ENCODE measurements at regions not wholly inside any gene's neighbourhood (a gene's known extent, or its start where the extent isn't known, plus 50 kb on each side); places are given as distances from the start of the nearest gene placed in this dataset.

DNA sequence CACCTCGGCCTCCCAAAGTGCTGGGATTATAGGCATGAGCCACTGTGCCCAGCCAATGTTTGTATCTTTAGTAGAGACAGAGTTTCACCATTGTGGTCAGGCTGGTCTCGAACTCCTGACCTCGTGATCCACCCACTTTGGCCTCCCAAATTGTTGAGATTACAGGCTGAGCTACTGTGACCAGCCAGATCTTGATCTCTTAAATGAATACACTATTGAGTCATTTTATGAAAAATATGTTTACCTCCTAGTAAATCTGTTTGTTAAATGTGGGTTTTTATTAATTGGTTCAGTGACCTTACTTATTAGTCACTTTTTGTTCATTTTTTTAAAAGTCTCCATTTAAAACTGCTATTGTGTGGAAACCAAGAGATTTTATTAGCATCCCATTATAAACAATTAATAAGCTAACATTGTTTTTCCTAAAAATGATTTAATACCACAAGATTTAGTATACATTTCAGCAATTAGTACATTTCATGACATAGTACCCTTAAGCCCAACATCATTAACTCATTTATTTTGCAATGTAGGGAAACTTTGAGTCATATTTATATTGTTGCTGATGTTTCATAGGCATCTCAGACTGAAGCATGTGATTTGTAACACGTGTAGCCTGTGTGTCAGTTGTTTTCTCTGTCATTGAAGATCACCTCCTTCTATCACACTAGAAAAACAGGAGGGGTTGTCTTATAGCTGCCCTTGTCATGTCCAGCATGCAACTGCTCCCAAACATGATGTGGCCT is 261.2 kb downstream of the TAF11L14 start:
- H2AK5ac ChIP-seq (ENCODE audit: insufficient read length, low read length): no peak overlapping the region
- H4K5ac ChIP-seq (ENCODE audit: insufficient read length, low read depth, low read length): no peak overlapping the region
- H2AFZ ChIP-seq (ENCODE audit: low read length): no peak overlapping the region
- no peak overlapping the region for H4K91ac ChIP-seq (ENCODE audit: insufficient read length, low read depth, low read length)
- H4K20me1 ChIP-seq (ENCODE audit: control insufficient read depth, insufficient read depth, insufficient read length): no peaks in the 10 kb centered on the region
- no peak overlapping the region for H2BK12ac ChIP-seq (ENCODE audit: insufficient read length, low read depth, low read length)
- H3K4me1 ChIP-seq (ENCODE audit: insufficient read depth, low read length): no peaks in the 10 kb centered on the region
- Mint-ChIP-seq H3K4me3 (no peak overlapping the region), H3K27me3 (ENCODE audit: low read depth) (no peaks in the 10 kb centered on the region), H3K36me3 (ENCODE audit: insufficient read depth in 1 of 3, low read depth in 3 of 3) (no peaks in the 10 kb centered on the region), H3K4me1 (peaks cover 4 to 10% of the 10 kb centered on the region in 2 experiments), H3K27ac (no peak overlapping the region), H3K9me3 (no peaks in the 10 kb centered on the region; a peak in 1 of 5 replicates)
- H3K4me2 ChIP-seq (ENCODE audit: insufficient read depth, insufficient read length, low read length): no peak overlapping the region
- H3K14ac ChIP-seq (ENCODE audit: insufficient read depth, low read length): no peak overlapping the region
- no CpG with 5 or more reads among the region's 4 CpGs for WGBS (ENCODE audit: extremely low coverage, insufficient read length, low lambda C conversion rate)
- H2BK120ac ChIP-seq (ENCODE audit: low read depth, low read length, poor library complexity, severe bottlenecking): no peak overlapping the region
- H3K23ac ChIP-seq (ENCODE audit: insufficient read length, low read depth, low read length): no peak overlapping the region
- no peaks in the 10 kb centered on the region for H3K79me2 ChIP-seq (ENCODE audit: insufficient read depth, low read length)
- no peak overlapping the region for H3K4ac ChIP-seq (ENCODE audit: low read depth, low read length)
- no peak for DNase-seq
- H3T11ph ChIP-seq (ENCODE audit: low read length): no peak overlapping the region
- H3K56ac ChIP-seq (ENCODE audit: insufficient read length, low read depth, low read length): no peak overlapping the region
- H3K18ac ChIP-seq (ENCODE audit: insufficient read length, low read depth, low read length): no peak overlapping the region
- H3K27ac ChIP-seq (ENCODE audit: insufficient read length, low read depth, low read length): no peak overlapping the region
- no peak overlapping the region for H2BK5ac ChIP-seq (ENCODE audit: insufficient read length, low read length)
- TF ChIP-seq, protein P1, sequence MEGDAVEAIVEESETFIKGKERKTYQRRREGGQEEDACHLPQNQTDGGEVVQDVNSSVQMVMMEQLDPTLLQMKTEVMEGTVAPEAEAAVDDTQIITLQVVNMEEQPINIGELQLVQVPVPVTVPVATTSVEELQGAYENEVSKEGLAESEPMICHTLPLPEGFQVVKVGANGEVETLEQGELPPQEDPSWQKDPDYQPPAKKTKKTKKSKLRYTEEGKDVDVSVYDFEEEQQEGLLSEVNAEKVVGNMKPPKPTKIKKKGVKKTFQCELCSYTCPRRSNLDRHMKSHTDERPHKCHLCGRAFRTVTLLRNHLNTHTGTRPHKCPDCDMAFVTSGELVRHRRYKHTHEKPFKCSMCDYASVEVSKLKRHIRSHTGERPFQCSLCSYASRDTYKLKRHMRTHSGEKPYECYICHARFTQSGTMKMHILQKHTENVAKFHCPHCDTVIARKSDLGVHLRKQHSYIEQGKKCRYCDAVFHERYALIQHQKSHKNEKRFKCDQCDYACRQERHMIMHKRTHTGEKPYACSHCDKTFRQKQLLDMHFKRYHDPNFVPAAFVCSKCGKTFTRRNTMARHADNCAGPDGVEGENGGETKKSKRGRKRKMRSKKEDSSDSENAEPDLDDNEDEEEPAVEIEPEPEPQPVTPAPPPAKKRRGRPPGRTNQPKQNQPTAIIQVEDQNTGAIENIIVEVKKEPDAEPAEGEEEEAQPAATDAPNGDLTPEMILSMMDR (conservative IDR thresholded peaks at IDR 0.05): no peak
- no peak overlapping the region for H2BK15ac ChIP-seq (ENCODE audit: low read depth, low read length)
- H4K8ac ChIP-seq (replicated peaks; ENCODE audit: insufficient read length, low read depth, low read length): no peak overlapping the region
- no peaks in the 10 kb centered on the region for H3K9me3 ChIP-seq (ENCODE audit: control insufficient read depth, low read depth, low read length)
- no peaks in the 10 kb centered on the region for H3K79me1 ChIP-seq (ENCODE audit: insufficient read depth, low read depth, low read length, poor library complexity, severe bottlenecking)
- H3K9ac ChIP-seq (ENCODE audit: extremely low read depth, insufficient read length, low read length): no peak overlapping the region
- no peaks in the 10 kb centered on the region for H3K23me2 ChIP-seq (ENCODE audit: insufficient read length, low read depth, low read length, poor library complexity, severe bottlenecking)
- H2BK20ac ChIP-seq (ENCODE audit: low read depth, low read length, poor library complexity, severe bottlenecking): no peak overlapping the region
- H3K27me3 ChIP-seq (ENCODE audit: insufficient read depth, low read length): no peaks in the 10 kb centered on the region

All from H9 (cell line).